B cell (primary cell): ENCODE measurements at regions not wholly inside any gene's neighbourhood (a gene's known extent, or its start where the extent isn't known, plus 50 kb on each side); places are given as distances from the start of the nearest gene placed in this dataset.

Source experiments
- CTCF ChIP-seq: fragments of 200-600 bp; IDR thresholded peaks from one replicate; pipeline ENCODE4 v1.8.0; 2022; ENCODE audit warnings: antibody characterized with exemption, mild to moderate bottlenecking
- EZH2 ChIP-seq: IDR thresholded peaks from 2 replicates; pipeline ENCODE4 v1.6.1; 2012; ENCODE audit warnings: borderline replicate concordance, low read depth, mild to moderate bottlenecking, moderate library complexity, low read length; ENCODE audit not compliant: insufficient read depth, poor library complexity, severe bottlenecking

- no peak for TF ChIP-seq CTCF
- no peak for TF ChIP-seq EZH2
Measured at GRCh38 chr13:79778741-79779460, 297.9 kb downstream of the NDFIP2 start.
